ENCODE measurements at regions not wholly inside any gene's neighbourhood (a gene's known extent, or its start where the extent isn't known, plus 50 kb on each side); places are given as distances from the start of the nearest gene placed in this dataset.

GRCh38 chr3:74059301-74059922, 434.7 kb upstream of the PDZRN3 start:
- TF ChIP-seq EZH2 (IDR thresholded peaks at IDR 0.05; ENCODE audit: borderline replicate concordance, low read length): no peak
- TF ChIP-seq CTCF (IDR thresholded peaks at IDR 0.05; ENCODE audit: low read length): no peak
- no peaks in the 10 kb centered on the region for H3K27me3 ChIP-seq (ENCODE audit: insufficient read depth, low read length)
- H3K9ac ChIP-seq (ENCODE audit: low read length): no peak overlapping the region
- H3K9me2 ChIP-seq (ENCODE audit: low read depth, low read length): no peaks in the 10 kb centered on the region
- H2AFZ ChIP-seq (ENCODE audit: low read length): no peak overlapping the region
- no peaks in the 10 kb centered on the region for H3F3A ChIP-seq (ENCODE audit: insufficient read depth, low read length)
- no peaks in the 10 kb centered on the region for H3K4me1 ChIP-seq (ENCODE audit: insufficient read depth, low read length, severe bottlenecking)
- no peak overlapping the region for H3K27ac ChIP-seq (ENCODE audit: low read depth, low read length, poor library complexity, severe bottlenecking)
- H3K79me2 ChIP-seq (ENCODE audit: insufficient read depth, low read length): no peaks in the 10 kb centered on the region
- H4K20me1 ChIP-seq (ENCODE audit: insufficient read depth, low read length): no peaks in the 10 kb centered on the region
- no peak overlapping the region for H3K4me2 ChIP-seq (ENCODE audit: low read length)
- H3K36me3 ChIP-seq (ENCODE audit: insufficient read depth, low read length): no peaks in the 10 kb centered on the region
- no peak overlapping the region for H3K4me3 ChIP-seq (ENCODE audit: low read depth, low read length, poor library complexity, severe bottlenecking)
- H3K9me3 ChIP-seq (ENCODE audit: low read length): no peaks in the 10 kb centered on the region

GRCh38 chr3:74057169-74057568, 432.4 kb upstream of the PDZRN3 start:
- no peaks in the 10 kb centered on the region for H4K20me1 ChIP-seq (ENCODE audit: insufficient read depth, low read length)
- no peak overlapping the region for H2AFZ ChIP-seq (ENCODE audit: low read length)
- H3K9ac ChIP-seq (ENCODE audit: low read length): no peak overlapping the region
- H3K4me3 ChIP-seq (ENCODE audit: low read depth, low read length, poor library complexity, severe bottlenecking): no peak overlapping the region
- no peak overlapping the region for H3K27ac ChIP-seq (ENCODE audit: low read depth, low read length, poor library complexity, severe bottlenecking)
- no peaks in the 10 kb centered on the region for H3F3A ChIP-seq (ENCODE audit: insufficient read depth, low read length)
- H3K27me3 ChIP-seq (ENCODE audit: insufficient read depth, low read length): no peaks in the 10 kb centered on the region
- H3K79me2 ChIP-seq (ENCODE audit: insufficient read depth, low read length): no peaks in the 10 kb centered on the region
- H3K4me1 ChIP-seq (ENCODE audit: insufficient read depth, low read length, severe bottlenecking): no peaks in the 10 kb centered on the region
- H3K36me3 ChIP-seq (ENCODE audit: insufficient read depth, low read length): no peaks in the 10 kb centered on the region
- TF ChIP-seq CTCF (IDR thresholded peaks at IDR 0.05; ENCODE audit: low read length) (no peak), EZH2 (IDR thresholded peaks at IDR 0.05; ENCODE audit: borderline replicate concordance, low read length) (no peak)
- no peak overlapping the region for H3K4me2 ChIP-seq (ENCODE audit: low read length)
- no peaks in the 10 kb centered on the region for H3K9me2 ChIP-seq (ENCODE audit: low read depth, low read length)
- H3K9me3 ChIP-seq (ENCODE audit: low read length): no peaks in the 10 kb centered on the region

- Histone ChIP-seq H3K9me2 (ENCODE audit: low read depth, low read length) (no peaks in the 10 kb centered on the region), H3K27me3 (ENCODE audit: insufficient read depth, low read length) (no peaks in the 10 kb centered on the region), H3K9ac (ENCODE audit: low read length) (no peak overlapping the region), H3K4me3 (ENCODE audit: low read depth, low read length, poor library complexity, severe bottlenecking) (no peak overlapping the region), H3F3A (ENCODE audit: insufficient read depth, low read length) (no peaks in the 10 kb centered on the region), H2AFZ (ENCODE audit: low read length) (no peak overlapping the region), H3K4me1 (ENCODE audit: insufficient read depth, low read length, severe bottlenecking) (no peaks in the 10 kb centered on the region), H3K27ac (ENCODE audit: low read depth, low read length, poor library complexity, severe bottlenecking) (no peak overlapping the region), H3K9me3 (ENCODE audit: low read length) (no peaks in the 10 kb centered on the region), H4K20me1 (ENCODE audit: insufficient read depth, low read length) (no peaks in the 10 kb centered on the region), H3K4me2 (ENCODE audit: low read length) (no peak overlapping the region), H3K36me3 (ENCODE audit: insufficient read depth, low read length) (no peaks in the 10 kb centered on the region), H3K79me2 (ENCODE audit: insufficient read depth, low read length) (no peaks in the 10 kb centered on the region)
- TF ChIP-seq EZH2 (IDR thresholded peaks at IDR 0.05; ENCODE audit: borderline replicate concordance, low read length) (no peak), CTCF (IDR thresholded peaks at IDR 0.05; ENCODE audit: low read length) (no peak)
These were observed 430.3 kb upstream of the PDZRN3 start for GRCh38 chr3:74055061-74055460.
